OCI-LY1 (cell line): ENCODE measurements at regions not wholly inside any gene's neighbourhood (a gene's known extent, or its start where the extent isn't known, plus 50 kb on each side); places are given as distances from the start of the nearest gene placed in this dataset.

Source experiments
- CTCF ChIP-seq: fragments of 200-600 bp; sonication (generic), shearing (Covaris generic); IDR thresholded peaks from 2 replicates; pipeline ENCODE4 v1.5.1; 2017; ENCODE audit warnings: mild to moderate bottlenecking, antibody characterized with exemption, low read length, moderate library complexity, mixed read lengths
- EZH2 ChIP-seq: fragments of 200-600 bp; sonication (generic), shearing (Covaris generic); IDR thresholded peaks from 2 replicates; pipeline ENCODE4 v1.8.0; 2017; ENCODE audit warnings: borderline replicate concordance, mixed run types, mild to moderate bottlenecking, antibody characterized with exemption, low read length, moderate library complexity, mixed read lengths

DNA sequence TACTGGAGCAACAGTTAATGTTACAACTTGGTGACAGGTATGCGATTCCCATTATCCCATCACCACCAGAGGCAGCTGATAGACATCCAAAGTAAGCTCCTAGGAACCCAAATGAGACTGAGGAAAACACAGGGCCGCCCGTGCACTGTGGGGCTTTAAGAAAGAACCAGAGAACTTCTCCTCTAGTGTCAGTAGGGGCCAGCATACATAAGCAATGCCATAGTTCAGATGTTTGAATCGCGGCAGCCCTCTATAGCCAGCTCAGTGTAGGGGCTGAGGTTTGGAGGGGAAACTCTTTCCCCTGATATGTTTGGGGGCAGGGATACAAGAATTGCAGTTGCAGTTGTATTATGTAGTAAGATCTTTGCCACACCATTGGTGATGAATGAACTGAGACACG, 593.3 kb upstream of the NCAM2 start:
- TF ChIP-seq EZH2 (no peak), CTCF (no peak)
